ENCODE measurements at regions not wholly inside any gene's neighbourhood (a gene's known extent, or its start where the extent isn't known, plus 50 kb on each side); places are given as distances from the start of the nearest gene placed in this dataset.

DNA sequence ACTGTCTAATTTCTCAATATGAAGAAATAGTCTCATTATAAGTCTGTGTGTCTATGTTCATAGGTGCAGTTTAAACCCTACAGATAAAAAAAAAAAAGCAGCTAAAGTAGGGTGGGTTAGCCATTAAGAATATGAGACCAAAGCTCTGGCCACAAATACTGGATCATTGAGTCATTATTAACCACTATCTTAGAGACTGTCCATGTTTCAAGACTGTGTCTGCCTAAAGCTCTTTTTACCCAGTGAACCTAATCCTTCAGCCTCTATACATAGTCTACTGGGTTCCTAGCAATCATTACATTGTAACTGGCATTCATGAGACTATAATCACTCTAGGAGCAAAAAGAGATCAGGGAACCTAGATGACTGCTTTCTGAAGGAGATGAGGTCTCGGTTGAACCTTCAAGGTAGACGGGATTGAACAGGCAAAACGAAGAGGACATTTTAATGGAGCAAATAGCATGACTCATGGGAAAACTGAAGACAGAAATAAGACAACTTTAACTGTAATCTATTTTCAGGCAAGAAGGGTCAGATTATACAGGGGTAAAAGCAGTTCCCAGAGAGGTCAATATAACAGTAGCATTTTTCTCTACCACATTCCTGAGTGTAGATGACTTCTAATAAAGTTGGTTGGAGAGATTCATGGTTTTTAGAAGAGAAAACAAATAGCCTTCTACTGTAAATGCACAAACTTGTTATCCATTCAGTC, 64.0 kb upstream of the FIBIN start (continued):
- TF ChIP-seq PREB (CRISPR knock-in tag; IDR thresholded peaks at IDR 0.05; ENCODE audit: borderline replicate concordance) (no peak), IRF2 (CRISPR knock-in tag; IDR thresholded peaks at IDR 0.05; ENCODE audit: borderline replicate concordance, low read depth) (no peak), JAZF1 (CRISPR knock-in tag; IDR thresholded peaks at IDR 0.05) (no peak), ZNF512 (CRISPR knock-in tag; IDR thresholded peaks at IDR 0.05; ENCODE audit: borderline replicate concordance) (no peak), USF2 (CRISPR knock-in tag; IDR thresholded peaks at IDR 0.05) (no peak)

- no peak overlapping the region for H3K4me3 Mint-ChIP-seq
- H3K27me3 Mint-ChIP-seq (ENCODE audit: low read depth) = no peaks in the 10 kb centered on the region
- DNase-seq (ENCODE audit: low spot score) (no peak), ATAC-seq (no peak)
- H3K27ac Mint-ChIP-seq = no peak overlapping the region
- H3K4me1 Mint-ChIP-seq = peaks cover 21% of the 10 kb centered on the region
- TF ChIP-seq ZNF425 (CRISPR knock-in tag; conservative IDR thresholded peaks at IDR 0.05) (no peak), USF1 (CRISPR knock-in tag; IDR thresholded peaks at IDR 0.05) (no peak), PRRX2 (CRISPR knock-in tag; IDR thresholded peaks at IDR 0.05) (no peak), SMAD4 (CRISPR knock-in tag; IDR thresholded peaks at IDR 0.05) (no peak), FOXJ3 (CRISPR knock-in tag; IDR thresholded peaks at IDR 0.05; ENCODE audit: borderline replicate concordance) (no peak), USF2 (CRISPR knock-in tag; IDR thresholded peaks at IDR 0.05) (no peak), ATF3 (CRISPR knock-in tag; conservative IDR thresholded peaks at IDR 0.05) (no peak), E2F1 (CRISPR knock-in tag; IDR thresholded peaks at IDR 0.05) (no peak), FOXK1 (CRISPR knock-in tag; IDR thresholded peaks at IDR 0.05) (no peak), TEAD4 (CRISPR knock-in tag; IDR thresholded peaks at IDR 0.05) (no peak), ZNF219 (CRISPR knock-in tag; IDR thresholded peaks at IDR 0.05; ENCODE audit: borderline replicate concordance) (no peak)
- peaks cover 5% of the 10 kb centered on the region for H3K9me3 Mint-ChIP-seq
- CTCF ChIA-PET = no interaction called here
- peaks cover 4% of the 10 kb centered on the region for H3K36me3 Mint-ChIP-seq
- POLR2A ChIA-PET = no interaction called here
Observed at GRCh38 chr11:26930518-26931247, 63.2 kb upstream of the FIBIN start.

Measured in WTC11 (cell line).